NCI-H526 treated with DMSO at 0.1 percent for 48 hours (cell line): ENCODE measurements at regions not wholly inside any gene's neighbourhood (a gene's known extent, or its start where the extent isn't known, plus 50 kb on each side); places are given as distances from the start of the nearest gene placed in this dataset.
"Not testable (repeated sequence)": the region's sequence is repeated elsewhere in the genome, so short reads cannot be mapped to it uniquely, and the experiment has no call there.

Experiments used
- DNase-seq: peaks from one replicate; lab custom pipeline; 2025; lab: John Stamatoyannopoulos, UW

GRCh38 chr6:125431971-125432370 lies 130.2 kb upstream of the HDDC2 start:
- no peak for DNase-seq

DNA sequence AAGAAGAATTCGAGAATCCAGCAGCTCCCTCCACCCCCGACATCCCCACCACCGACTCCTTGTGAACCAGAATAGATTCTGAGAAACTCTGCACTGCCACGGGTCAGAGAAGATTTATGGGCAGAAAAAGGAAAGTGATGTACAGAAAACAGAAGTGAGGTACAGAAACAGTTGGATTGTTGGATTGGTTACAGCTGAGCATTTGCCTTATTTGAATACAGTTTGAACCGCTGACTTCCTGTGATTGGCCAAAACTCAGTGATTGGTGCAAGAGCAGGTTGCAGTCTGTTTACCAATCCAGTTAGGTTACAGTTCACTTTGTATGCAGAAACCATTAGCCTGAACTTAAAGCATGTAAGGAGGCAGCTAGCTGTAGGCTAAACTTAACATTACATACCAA lies 131.2 kb upstream of the HDDC2 start:
- no peak for DNase-seq

GRCh38 chr6:125434760-125435159 lies 133.0 kb upstream of the HDDC2 start:
- DNase-seq, result no peak

DNA sequence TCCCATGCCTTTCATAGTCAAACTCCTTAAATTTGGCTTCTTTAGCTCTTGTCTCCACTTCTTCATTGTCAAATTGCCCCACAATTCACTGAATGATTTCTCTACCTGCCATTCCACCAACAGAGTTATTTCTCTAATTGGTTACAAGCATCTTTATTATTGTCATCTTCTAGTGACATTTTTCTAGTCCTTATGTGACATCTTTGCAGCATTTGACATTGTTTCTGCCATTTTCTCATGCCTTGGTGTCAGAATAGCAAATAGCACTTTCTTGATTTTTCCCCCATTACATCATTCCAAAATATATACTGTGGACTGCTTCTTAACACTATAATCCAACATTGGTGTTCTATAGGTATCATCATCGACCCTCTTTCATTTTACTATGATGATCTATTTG lies 137.7 kb upstream of the HDDC2 start:
- no peak for DNase-seq

DNA sequence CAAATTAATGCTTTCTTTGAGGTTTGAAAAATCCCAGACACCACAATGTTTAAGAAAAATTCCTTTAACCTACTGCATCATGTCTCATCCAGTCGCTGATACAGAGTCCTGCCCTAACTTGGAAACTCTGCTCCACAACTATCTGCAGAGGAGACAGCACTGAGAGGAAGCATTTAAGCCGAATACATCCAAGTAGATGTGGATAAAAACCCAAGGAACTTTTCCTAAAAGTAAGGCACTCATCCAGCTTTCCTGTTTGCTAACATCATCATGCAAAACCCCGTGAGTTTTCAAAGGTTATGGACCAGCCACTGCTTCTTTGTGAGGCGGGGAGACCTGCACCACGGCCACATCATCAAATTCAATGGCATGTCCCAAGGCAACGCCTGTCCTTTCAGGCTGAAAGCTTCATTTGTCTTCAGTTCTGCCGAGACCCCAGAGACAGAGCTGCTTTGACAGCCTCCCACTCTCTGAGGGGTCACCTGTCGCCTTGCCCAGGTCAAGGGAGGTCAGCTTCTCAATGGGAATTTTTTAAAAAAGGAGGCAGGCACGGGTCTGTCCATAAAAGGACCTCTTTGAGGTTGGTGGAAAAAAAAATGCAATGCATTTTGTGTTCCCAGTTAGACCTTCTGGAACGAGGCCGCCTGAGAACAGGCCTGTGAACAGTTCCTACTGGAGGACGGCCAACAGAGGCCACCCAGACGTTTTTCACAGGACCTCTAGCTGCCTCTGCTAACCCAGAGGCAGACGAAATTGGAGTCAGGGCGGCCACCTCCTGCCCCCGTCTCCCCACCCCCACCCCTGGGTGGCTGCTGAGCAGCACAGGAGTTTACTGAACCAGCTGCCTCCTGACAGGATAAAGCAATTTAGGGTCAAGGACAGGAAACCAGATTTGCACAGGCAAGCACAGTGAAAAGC lies 142.5 kb upstream of the HDDC2 start:
- DNase-seq, result no peak

DNA sequence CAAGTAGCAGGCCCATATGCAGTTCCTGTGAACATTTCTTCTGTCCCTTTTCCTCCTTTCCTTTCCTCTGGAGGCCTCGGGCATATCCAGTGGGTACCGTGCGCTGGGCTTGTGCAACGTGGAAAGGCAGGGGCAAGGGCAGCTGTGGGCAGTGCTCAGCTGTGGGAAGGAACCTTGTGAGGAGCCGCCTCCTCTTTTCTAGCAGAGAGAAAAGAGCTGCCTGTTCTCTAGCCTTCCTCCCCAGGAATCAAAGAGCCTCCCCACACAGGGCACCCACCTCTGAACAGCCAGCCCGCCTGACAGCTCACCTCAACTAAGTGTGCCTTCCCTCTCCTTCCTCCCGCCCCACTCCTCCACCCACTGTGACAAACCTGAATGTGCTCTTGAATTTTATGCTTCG lies 143.3 kb upstream of the HDDC2 start:
- no peak for DNase-seq

GRCh38 chr6:125446011-125446410 lies 144.2 kb upstream of the HDDC2 start:
- no peak for DNase-seq

DNA sequence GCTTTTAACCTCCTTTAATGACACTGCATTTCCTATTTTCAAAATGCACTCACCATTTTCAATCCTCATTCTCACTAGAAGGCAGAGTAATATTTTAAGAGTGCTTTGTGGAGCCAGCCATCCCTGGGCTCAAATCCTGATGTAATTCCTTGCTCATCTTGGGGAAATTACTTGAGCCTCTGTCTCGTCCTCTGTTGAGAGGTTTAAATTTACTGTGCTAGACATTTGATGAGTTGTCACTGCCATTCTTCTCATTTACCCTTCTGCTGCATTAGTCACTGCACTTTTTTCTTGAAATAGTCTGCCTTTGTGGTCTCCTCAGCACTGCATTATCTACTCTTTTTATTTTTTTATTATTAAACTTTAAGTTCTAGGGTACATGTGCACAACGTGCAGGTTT lies 150.0 kb upstream of the HDDC2 start:
- no peak for DNase-seq

- DNase-seq, result no peak
Observed at GRCh38 chr6:125453516-125453915, 151.7 kb upstream of the HDDC2 start.

DNA sequence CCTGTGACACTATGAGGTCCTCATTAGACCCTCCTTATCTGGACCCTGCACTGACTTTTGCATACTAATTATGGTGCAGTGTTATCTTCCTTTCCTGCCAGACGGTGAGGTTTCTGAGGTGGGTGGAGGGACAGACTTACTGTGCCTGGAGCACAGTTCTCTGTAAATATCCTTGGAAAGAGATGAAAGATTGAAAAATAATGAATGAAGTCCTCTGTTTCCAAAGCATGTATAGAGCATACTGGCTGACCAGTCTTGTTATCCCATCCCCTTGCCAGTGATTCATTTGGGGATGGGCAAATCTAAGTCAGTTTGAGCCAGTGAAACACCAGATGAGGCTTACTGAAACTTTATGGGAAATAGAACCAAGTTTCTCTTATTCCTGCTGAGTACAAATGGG lies 152.6 kb upstream of the HDDC2 start:
- no peak for DNase-seq

DNA sequence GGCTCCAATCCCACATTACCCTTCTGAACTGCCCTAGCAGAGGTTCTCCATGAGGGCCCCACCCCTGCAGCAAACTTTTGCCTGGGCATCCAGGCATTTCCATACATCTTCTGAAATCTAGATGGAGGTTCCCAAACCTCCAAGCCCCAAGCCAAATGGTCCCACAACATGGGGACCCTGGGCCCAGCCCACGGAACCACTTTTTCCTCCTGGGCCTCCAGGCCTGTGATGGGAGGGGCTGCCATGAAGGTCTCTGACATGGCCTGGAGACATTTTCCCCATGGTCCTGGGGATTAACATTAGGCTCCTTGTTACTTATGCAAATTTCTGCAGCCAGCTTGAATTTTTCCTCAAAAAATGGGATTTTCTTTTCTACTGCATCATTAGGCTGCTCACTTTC lies 156.7 kb upstream of the HDDC2 start:
- not testable (repeated sequence) for DNase-seq

GRCh38 chr6:125465332-125465731 lies 163.6 kb upstream of the HDDC2 start:
- not testable (repeated sequence) for DNase-seq

- no peak for DNase-seq
Observed at GRCh38 chr6:125469915-125470314, 168.1 kb upstream of the HDDC2 start.

- no peak for DNase-seq
Observed at GRCh38 chr6:125471667-125472066, 169.9 kb upstream of the HDDC2 start.

DNA sequence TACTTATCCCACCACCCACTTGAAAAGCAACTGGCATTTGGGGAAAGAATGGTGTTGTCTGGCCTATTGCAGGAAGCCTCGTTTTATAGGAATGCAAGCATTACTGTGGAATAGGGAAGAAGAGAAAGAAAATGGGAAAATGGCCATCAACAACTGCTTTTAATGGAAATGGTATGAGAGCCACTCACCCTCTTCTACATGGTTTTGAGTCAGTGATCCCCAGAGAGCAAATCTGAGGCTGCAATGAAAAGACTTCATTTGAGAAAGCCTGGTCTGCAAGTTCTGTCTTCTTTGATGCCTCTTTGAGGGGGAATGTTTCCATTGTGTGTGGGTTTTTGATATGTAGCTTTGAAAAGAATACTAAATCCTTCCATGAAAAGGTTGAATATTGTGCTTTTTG lies 172.3 kb upstream of the HDDC2 start:
- no peak for DNase-seq

DNA sequence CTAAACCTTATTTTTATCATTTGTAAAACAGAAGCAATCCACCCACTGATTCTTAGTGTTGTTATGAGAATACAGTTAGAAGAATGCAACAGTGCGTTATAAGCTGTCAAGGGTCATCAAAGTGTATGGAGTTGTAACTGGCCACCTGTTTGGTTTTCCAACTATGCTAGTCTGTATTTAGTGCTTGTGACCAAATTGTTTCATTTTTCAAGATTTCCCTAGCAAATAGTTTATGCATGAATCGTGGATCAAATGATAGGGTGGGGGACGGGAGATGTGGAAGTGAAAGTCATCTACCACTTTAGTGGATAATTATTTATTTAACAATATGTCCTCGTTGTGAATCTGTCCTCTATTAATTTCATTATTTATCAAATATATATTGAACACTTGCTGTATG lies 175.4 kb upstream of the HDDC2 start:
- DNase-seq, result no peak

- no peak for DNase-seq
Observed at GRCh38 chr6:125477844-125478243, 176.1 kb upstream of the HDDC2 start.

- DNase-seq, result no peak
Observed at GRCh38 chr6:125480146-125480545, 178.4 kb upstream of the HDDC2 start.

- DNase-seq, result no peak
Observed at GRCh38 chr6:125480571-125480970, 178.8 kb upstream of the HDDC2 start.

DNA sequence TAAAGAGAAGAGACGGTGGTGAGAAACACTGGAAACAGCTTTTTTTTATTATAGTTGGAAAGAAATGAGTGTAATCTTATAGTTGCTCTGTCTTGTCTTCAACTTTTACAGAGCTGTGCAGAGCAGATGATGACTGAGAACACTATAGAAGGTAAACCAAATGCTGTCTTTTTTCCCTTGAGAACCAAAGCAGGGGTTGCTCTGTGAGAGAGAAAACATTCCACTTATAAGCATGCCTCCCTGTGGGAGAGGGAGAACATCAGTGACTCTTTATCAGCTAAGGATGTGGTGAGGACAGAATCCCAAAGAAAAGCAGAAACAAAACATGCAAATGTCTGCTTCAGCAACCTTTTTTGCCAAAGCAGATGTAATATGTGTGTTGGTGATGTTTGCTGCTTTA lies 179.3 kb upstream of the HDDC2 start:
- no peak for DNase-seq

GRCh38 chr6:125485757-125486156 lies 184.0 kb upstream of the HDDC2 start:
- no peak for DNase-seq

DNA sequence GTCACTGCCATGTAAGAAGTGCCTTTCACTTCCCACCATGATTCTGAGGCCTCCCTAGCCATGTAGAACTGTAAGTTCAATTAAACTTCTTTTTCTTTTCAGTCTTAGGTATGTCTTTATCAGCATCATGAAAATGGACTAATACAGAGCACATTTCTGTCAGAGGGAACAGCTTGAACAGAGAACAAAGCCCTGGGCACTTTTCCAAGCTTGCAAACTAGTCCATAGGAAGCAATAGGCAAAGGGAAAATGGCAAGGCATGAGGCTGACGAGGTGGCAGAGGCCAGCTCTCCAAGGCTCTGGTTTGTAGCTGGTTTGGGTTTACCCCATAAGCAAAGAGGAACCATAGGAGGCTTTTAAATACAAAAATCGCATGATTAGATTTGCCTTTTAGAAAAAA lies 185.1 kb upstream of the HDDC2 start:
- DNase-seq, result no peak

- DNase-seq, result no peak
Observed at GRCh38 chr6:125489579-125490285, 188.0 kb upstream of the HDDC2 start.
